ENCODE measurements at regions not wholly inside any gene's neighbourhood (a gene's known extent, or its start where the extent isn't known, plus 50 kb on each side); places are given as distances from the start of the nearest gene placed in this dataset.

GRCh38 chr5:88544136-88544645, 275.5 kb upstream of the TMEM161B start:
- DNase-seq (ENCODE audit: low spot score), result no peak

GRCh38 chr5:88542786-88543185, 274.1 kb upstream of the TMEM161B start:
- DNase-seq (ENCODE audit: low spot score), result no peak

- no peak for DNase-seq (ENCODE audit: low spot score)
These were observed 271.9 kb upstream of the TMEM161B start for GRCh38 chr5:88540471-88541115.

- no peak for DNase-seq (ENCODE audit: low spot score)
These were observed 271.2 kb upstream of the TMEM161B start for GRCh38 chr5:88539693-88540365.

- DNase-seq (ENCODE audit: low spot score), result no peak
These were observed 270.4 kb upstream of the TMEM161B start for GRCh38 chr5:88539026-88539425.

GRCh38 chr5:88536146-88536545, 267.5 kb upstream of the TMEM161B start:
- no peak for DNase-seq (ENCODE audit: low spot score)

GRCh38 chr5:88524941-88525340, 256.3 kb upstream of the TMEM161B start:
- DNase-seq (ENCODE audit: low spot score), result no peak

GRCh38 chr5:88519066-88519465, 250.4 kb upstream of the TMEM161B start:
- DNase-seq (ENCODE audit: low spot score), result no peak

GRCh38 chr5:88518131-88519016, 249.7 kb upstream of the TMEM161B start:
- DNase-seq (ENCODE audit: low spot score), result peak; percentile 84

- peak; percentile 71 for DNase-seq (ENCODE audit: low spot score)
These were observed 247.5 kb upstream of the TMEM161B start for GRCh38 chr5:88515881-88516819.

GRCh38 chr5:88515068-88515467, 246.4 kb upstream of the TMEM161B start:
- DNase-seq (ENCODE audit: low spot score), result no peak

GRCh38 chr5:88509403-88509802, 240.8 kb upstream of the TMEM161B start:
- no peak for DNase-seq (ENCODE audit: low spot score)

- no peak for DNase-seq (ENCODE audit: low spot score)
These were observed 238.6 kb upstream of the TMEM161B start for GRCh38 chr5:88507261-88507660.

GRCh38 chr5:88503406-88503805, 234.8 kb upstream of the TMEM161B start:
- no peak for DNase-seq (ENCODE audit: low spot score)

- no peak for DNase-seq (ENCODE audit: low spot score)
These were observed 234.3 kb upstream of the TMEM161B start for GRCh38 chr5:88503041-88503345.

- DNase-seq (ENCODE audit: low spot score), result peak; percentile 11
These were observed 233.8 kb upstream of the TMEM161B start for GRCh38 chr5:88502179-88503040.

- no peak for DNase-seq (ENCODE audit: low spot score)
These were observed 227.2 kb upstream of the TMEM161B start for GRCh38 chr5:88495810-88496209.

- no peak for DNase-seq (ENCODE audit: low spot score)
These were observed 222.2 kb upstream of the TMEM161B start for GRCh38 chr5:88490874-88491273.

- no peak for DNase-seq (ENCODE audit: low spot score)
These were observed 220.7 kb upstream of the TMEM161B start for GRCh38 chr5:88489364-88489763.

- no peak for DNase-seq (ENCODE audit: low spot score)
These were observed 219.9 kb upstream of the TMEM161B start for GRCh38 chr5:88488561-88488960.

GRCh38 chr5:88488130-88488529, 219.5 kb upstream of the TMEM161B start:
- DNase-seq (ENCODE audit: low spot score), result no peak
